Stomach (tissue), 4 donors: ENCODE measurements at regions not wholly inside any gene's neighbourhood (a gene's known extent, or its start where the extent isn't known, plus 50 kb on each side); places are given as distances from the start of the nearest gene placed in this dataset.
"Not testable (repeated sequence)": the region's sequence is repeated elsewhere in the genome, so short reads cannot be mapped to it uniquely, and the experiment has no call there.

Experiments used
- CTCF ChIP-seq, 7 experiments: fragments of 450-650 bp in 4 of 7; fragments of 200-600 bp in 3 of 7; sonication (generic) in 3 of 7; IDR thresholded peaks; one replicate each; pipeline ENCODE4 v1.5.1; 2016 to 2019; ENCODE audit warnings: antibody characterized with exemption in 7 of 7, control low read depth in 2 of 7, mild to moderate bottlenecking in 1 of 7
- POLR2A ChIP-seq, 4 donors: fragments of 450-650 bp; IDR thresholded peaks; one replicate each; pipeline ENCODE4 v1.6.1; 2016; ENCODE audit warnings: antibody characterized with exemption in 4 of 4, control low read depth in 2 of 4, mild to moderate bottlenecking in 1 of 4, moderate library complexity in 1 of 4

DNA sequence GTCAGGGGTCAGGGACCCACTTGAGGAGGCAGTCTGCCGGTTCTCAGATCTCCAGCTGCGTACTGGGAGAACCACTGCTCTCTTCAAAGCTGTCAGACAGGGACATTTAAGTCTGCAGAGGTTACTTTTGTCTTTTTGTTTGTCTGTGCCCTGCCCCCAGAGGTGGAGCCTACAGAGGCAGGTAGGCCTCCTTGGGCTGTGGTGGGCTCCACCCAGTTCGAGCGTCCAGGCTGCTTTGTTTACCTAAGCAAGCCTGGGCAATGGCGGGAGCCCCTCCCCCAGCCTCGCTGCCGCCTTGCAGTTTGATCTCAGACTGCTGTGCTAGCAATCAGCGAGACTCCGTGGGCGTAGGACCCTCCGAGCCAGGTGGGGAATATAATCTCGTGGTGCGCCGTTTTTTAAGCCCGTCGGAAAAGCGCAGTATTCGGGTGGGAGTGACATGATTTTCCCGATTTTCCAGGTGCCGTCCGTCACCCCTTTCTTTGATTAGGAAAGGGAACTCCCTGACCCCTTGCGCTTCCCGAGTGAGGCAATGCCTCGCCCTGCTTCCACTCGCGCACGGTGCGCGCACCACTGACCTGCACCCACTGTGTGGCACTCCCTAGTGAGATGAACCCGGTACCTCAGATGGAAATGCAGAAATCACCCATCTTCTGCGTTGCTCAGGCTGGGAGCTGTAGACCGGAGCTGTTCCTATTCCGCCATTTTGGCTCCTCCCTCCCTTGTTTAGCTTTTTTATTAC, 268.6 kb upstream of the SATB1 start:
- not testable (repeated sequence) for TF ChIP-seq CTCF, POLR2A (IDR thresholded peaks at IDR 0.05)
